SK-N-SH treated with all-trans-retinoic acid at 6 μM for 48 hours (cell line): ENCODE measurements at regions not wholly inside any gene's neighbourhood (a gene's known extent, or its start where the extent isn't known, plus 50 kb on each side); places are given as distances from the start of the nearest gene placed in this dataset.

Source experiments
- ESRRG ChIP-seq: fragments of 250-450 bp; sonication (Bioruptor Pico); IDR thresholded peaks from 2 replicates; pipeline ENCODE4 v1.6.1; 2021; ENCODE audit warnings: mild to moderate bottlenecking
- TCF4 ChIP-seq: fragments of 250-450 bp; sonication (Bioruptor Pico); IDR thresholded peaks from 2 replicates; pipeline ENCODE4 v1.8.0; 2021; ENCODE audit warnings: mild to moderate bottlenecking, moderate library complexity, borderline replicate concordance
- ZFP3 ChIP-seq: fragments of 250-450 bp; sonication (Bioruptor Pico); IDR thresholded peaks from 2 replicates; pipeline ENCODE4 v1.5.0; 2020; ENCODE audit warnings: mild to moderate bottlenecking, moderate library complexity

- TF ChIP-seq ZFP3 (CRISPR knock-in tag) (no peak), TCF4 (CRISPR knock-in tag) (no peak), ESRRG (CRISPR knock-in tag) (no peak)
Observed at GRCh38 chr14:39755269-39755878, 323.1 kb upstream of the FBXO33 start.
